NT2/D1 (cell line): ENCODE measurements at regions not wholly inside any gene's neighbourhood (a gene's known extent, or its start where the extent isn't known, plus 50 kb on each side); places are given as distances from the start of the nearest gene placed in this dataset.

ENCODE experiments used
- DNase-seq: peaks from one replicate; pipeline ENCODE4 v3.0.0-alpha.2; 2011; ENCODE audit warnings: low read depth, low spot score
- H3K27me3 ChIP-seq: 2 replicates; pipeline ENCODE4 v1.6.0; 2011; ENCODE audit warnings: mild to moderate bottlenecking; ENCODE audit not compliant: insufficient read length, insufficient read depth
- H3K36me3 ChIP-seq: 2 replicates; pipeline ENCODE4 v1.6.1; 2011; ENCODE audit warnings: mild to moderate bottlenecking, low read length, mixed read lengths; ENCODE audit not compliant: insufficient read depth, insufficient read length
- H3K4me1 ChIP-seq: 2 replicates; pipeline ENCODE4 v1.5.1; 2011; ENCODE audit not compliant: insufficient read depth, insufficient read length
- H3K4me3 ChIP-seq: 2 replicates; pipeline ENCODE4 v1.5.1; 2011; ENCODE audit warnings: low read depth; ENCODE audit not compliant: insufficient read length
- H3K9ac ChIP-seq: 2 replicates; pipeline ENCODE4 v1.6.0; 2011; ENCODE audit warnings: low read depth; ENCODE audit not compliant: insufficient read length
- H3K9me3 ChIP-seq: 2 replicates; pipeline ENCODE4 v1.5.1; 2011; ENCODE audit warnings: mild to moderate bottlenecking, low read length; ENCODE audit not compliant: insufficient read depth
- SUZ12 ChIP-seq: IDR thresholded peaks from 2 replicates; pipeline ENCODE4 v1.6.1; 2011; ENCODE audit not compliant: insufficient read length, insufficient read depth; ENCODE audit errors: extremely low read depth
- YY1 ChIP-seq: IDR thresholded peaks from 2 replicates; pipeline ENCODE4 v1.6.1; 2011; ENCODE audit not compliant: insufficient read length, insufficient read depth
- ZNF274 ChIP-seq: IDR thresholded peaks from 2 replicates; pipeline ENCODE4 v1.6.1; 2011; ENCODE audit warnings: mild to moderate bottlenecking, low read depth, low read length

- no peak for DNase-seq
- Histone ChIP-seq H3K9me3 (peaks cover 19% of the 10 kb centered on the region; the same call in 1 of the 2 replicates), H3K9ac (no peak overlapping the region), H3K36me3 (no peaks in the 10 kb centered on the region), H3K4me1 (no peaks in the 10 kb centered on the region), H3K4me3 (no peak overlapping the region), H3K27me3 (no peaks in the 10 kb centered on the region)
- TF ChIP-seq SUZ12 (no peak), YY1 (no peak)
These were observed 91.4 kb upstream of the HSF2 start for GRCh38 chr6:122308074-122308473.

- H3K27me3 ChIP-seq: no peaks in the 10 kb centered on the region
- H3K4me1 ChIP-seq: no peaks in the 10 kb centered on the region
- DNase-seq: no peak
- H3K9me3 ChIP-seq: no peaks in the 10 kb centered on the region
- no peak overlapping the region for H3K9ac ChIP-seq
- H3K4me3 ChIP-seq: no peak overlapping the region
- H3K36me3 ChIP-seq: no peaks in the 10 kb centered on the region
- no peak for TF ChIP-seq ZNF274
- TF ChIP-seq YY1: no peak
- TF ChIP-seq SUZ12: no peak
These were observed 83.6 kb upstream of the HSF2 start for GRCh38 chr6:122315842-122316241.

- Histone ChIP-seq H3K4me3 (no peak overlapping the region), H3K9me3 (no peaks in the 10 kb centered on the region), H3K27me3 (no peaks in the 10 kb centered on the region), H3K4me1 (no peaks in the 10 kb centered on the region), H3K36me3 (no peaks in the 10 kb centered on the region), H3K9ac (no peak overlapping the region)
- no peak for DNase-seq
- no peak for TF ChIP-seq ZNF274
- TF ChIP-seq SUZ12: no peak
- TF ChIP-seq YY1: no peak
These were observed 76.6 kb upstream of the HSF2 start for GRCh38 chr6:122322824-122323223.

- TF ChIP-seq ZNF274 (no peak), SUZ12 (no peak), YY1 (no peak)
- Histone ChIP-seq H3K36me3 (no peaks in the 10 kb centered on the region), H3K27me3 (no peaks in the 10 kb centered on the region), H3K4me1 (no peaks in the 10 kb centered on the region), H3K9me3 (no peaks in the 10 kb centered on the region), H3K4me3 (no peak overlapping the region), H3K9ac (no peak overlapping the region)
- DNase-seq: no peak
These were observed 76.1 kb upstream of the HSF2 start for GRCh38 chr6:122323361-122323760.

- no peak overlapping the region for H3K9ac ChIP-seq
- H3K4me3 ChIP-seq: no peak overlapping the region
- H3K4me1 ChIP-seq: no peaks in the 10 kb centered on the region
- no peaks in the 10 kb centered on the region for H3K9me3 ChIP-seq
- no peaks in the 10 kb centered on the region for H3K36me3 ChIP-seq
- TF ChIP-seq SUZ12 (no peak), ZNF274 (no peak), YY1 (no peak)
- H3K27me3 ChIP-seq: no peaks in the 10 kb centered on the region
- no peak for DNase-seq
These were observed 69.1 kb upstream of the HSF2 start for GRCh38 chr6:122330315-122330714.

- Histone ChIP-seq H3K9me3 (no peaks in the 10 kb centered on the region), H3K9ac (no peak overlapping the region), H3K27me3 (no peaks in the 10 kb centered on the region), H3K36me3 (no peaks in the 10 kb centered on the region), H3K4me1 (no peaks in the 10 kb centered on the region), H3K4me3 (no peak overlapping the region)
- TF ChIP-seq ZNF274 (no peak), YY1 (no peak), SUZ12 (no peak)
- DNase-seq: no peak
These were observed 61.8 kb upstream of the HSF2 start for GRCh38 chr6:122337645-122338044.

GRCh38 chr6:122339661-122340060 lies 59.8 kb upstream of the HSF2 start:
- no peaks in the 10 kb centered on the region for H3K4me1 ChIP-seq
- TF ChIP-seq SUZ12: no peak
- no peak for TF ChIP-seq ZNF274
- no peak for TF ChIP-seq YY1
- H3K36me3 ChIP-seq: no peaks in the 10 kb centered on the region

GRCh38 chr6:122347280-122347679 lies 52.2 kb upstream of the HSF2 start:
- no peak overlapping the region for H3K4me3 ChIP-seq
- H3K4me1 ChIP-seq: no peaks in the 10 kb centered on the region
- no peak for DNase-seq
- no peak for TF ChIP-seq YY1
- no peak for TF ChIP-seq SUZ12
- TF ChIP-seq ZNF274: no peak
- H3K9ac ChIP-seq: no peak overlapping the region
- no peaks in the 10 kb centered on the region for H3K27me3 ChIP-seq
- H3K9me3 ChIP-seq: no peaks in the 10 kb centered on the region
- H3K36me3 ChIP-seq: no peaks in the 10 kb centered on the region

More at GRCh38 chr6:122339661-122340060, 59.8 kb upstream of the HSF2 start:
- Histone ChIP-seq H3K4me3 (no peak overlapping the region), H3K27me3 (no peaks in the 10 kb centered on the region), H3K9ac (no peak overlapping the region), H3K9me3 (no peaks in the 10 kb centered on the region)
- no peak for DNase-seq
